Ishikawa (cell line): ENCODE measurements at regions not wholly inside any gene's neighbourhood (a gene's known extent, or its start where the extent isn't known, plus 50 kb on each side); places are given as distances from the start of the nearest gene placed in this dataset.

ENCODE experiments used
- CEBPB ChIP-seq: IDR thresholded peaks from 2 replicates; pipeline ENCODE4 v1.6.1; 2012
- CREB1 ChIP-seq: IDR thresholded peaks from 2 replicates; pipeline ENCODE4 v1.6.1; 2012; ENCODE audit warnings: low read depth
- EGR1 ChIP-seq: IDR thresholded peaks from 2 replicates; pipeline ENCODE4 v1.6.1; 2012
- EP300 ChIP-seq: IDR thresholded peaks from 2 replicates; pipeline ENCODE4 v1.6.1; 2012; ENCODE audit warnings: borderline replicate concordance
- MAX ChIP-seq: IDR thresholded peaks from 2 replicates; pipeline ENCODE4 v1.6.1; 2012
- NFIC ChIP-seq: IDR thresholded peaks from 2 replicates; pipeline ENCODE4 v1.6.1; 2012
- RAD21 ChIP-seq: IDR thresholded peaks from 2 replicates; pipeline ENCODE4 v1.6.1; 2012; ENCODE audit warnings: low read depth
- TAF1 ChIP-seq: IDR thresholded peaks from 2 replicates; pipeline ENCODE4 v1.6.1; 2012; ENCODE audit warnings: low read depth, mild to moderate bottlenecking
- TCF12 ChIP-seq: IDR thresholded peaks from 2 replicates; pipeline ENCODE4 v1.6.1; 2012; ENCODE audit warnings: low read depth
- TEAD4 ChIP-seq: IDR thresholded peaks from 2 replicates; pipeline ENCODE4 v1.6.1; 2012
- USF1 ChIP-seq: IDR thresholded peaks from 2 replicates; pipeline ENCODE4 v1.6.1; 2012
- YY1 ChIP-seq: IDR thresholded peaks from 2 replicates; pipeline ENCODE4 v1.6.1; 2012; ENCODE audit warnings: low read depth
- ZBTB7A ChIP-seq: IDR thresholded peaks from 2 replicates; pipeline ENCODE4 v1.6.1; 2012; ENCODE audit warnings: low read depth
- TF ChIP-seq, protein P1 (sequence below): IDR thresholded peaks from 2 replicates; pipeline ENCODE4 v1.6.1; 2012; ENCODE audit warnings: low read depth, mild to moderate bottlenecking

- TF ChIP-seq MAX, result no peak
- TF ChIP-seq CREB1, result no peak
- TF ChIP-seq ZBTB7A, result no peak
- no peak for TF ChIP-seq EP300
- no peak for TF ChIP-seq TCF12
- no peak for TF ChIP-seq CEBPB
- no peak for TF ChIP-seq USF1
- no peak for TF ChIP-seq EGR1
- no peak for TF ChIP-seq YY1
- no peak for TF ChIP-seq RAD21
- no peak for TF ChIP-seq NFIC
- TF ChIP-seq, protein P1, sequence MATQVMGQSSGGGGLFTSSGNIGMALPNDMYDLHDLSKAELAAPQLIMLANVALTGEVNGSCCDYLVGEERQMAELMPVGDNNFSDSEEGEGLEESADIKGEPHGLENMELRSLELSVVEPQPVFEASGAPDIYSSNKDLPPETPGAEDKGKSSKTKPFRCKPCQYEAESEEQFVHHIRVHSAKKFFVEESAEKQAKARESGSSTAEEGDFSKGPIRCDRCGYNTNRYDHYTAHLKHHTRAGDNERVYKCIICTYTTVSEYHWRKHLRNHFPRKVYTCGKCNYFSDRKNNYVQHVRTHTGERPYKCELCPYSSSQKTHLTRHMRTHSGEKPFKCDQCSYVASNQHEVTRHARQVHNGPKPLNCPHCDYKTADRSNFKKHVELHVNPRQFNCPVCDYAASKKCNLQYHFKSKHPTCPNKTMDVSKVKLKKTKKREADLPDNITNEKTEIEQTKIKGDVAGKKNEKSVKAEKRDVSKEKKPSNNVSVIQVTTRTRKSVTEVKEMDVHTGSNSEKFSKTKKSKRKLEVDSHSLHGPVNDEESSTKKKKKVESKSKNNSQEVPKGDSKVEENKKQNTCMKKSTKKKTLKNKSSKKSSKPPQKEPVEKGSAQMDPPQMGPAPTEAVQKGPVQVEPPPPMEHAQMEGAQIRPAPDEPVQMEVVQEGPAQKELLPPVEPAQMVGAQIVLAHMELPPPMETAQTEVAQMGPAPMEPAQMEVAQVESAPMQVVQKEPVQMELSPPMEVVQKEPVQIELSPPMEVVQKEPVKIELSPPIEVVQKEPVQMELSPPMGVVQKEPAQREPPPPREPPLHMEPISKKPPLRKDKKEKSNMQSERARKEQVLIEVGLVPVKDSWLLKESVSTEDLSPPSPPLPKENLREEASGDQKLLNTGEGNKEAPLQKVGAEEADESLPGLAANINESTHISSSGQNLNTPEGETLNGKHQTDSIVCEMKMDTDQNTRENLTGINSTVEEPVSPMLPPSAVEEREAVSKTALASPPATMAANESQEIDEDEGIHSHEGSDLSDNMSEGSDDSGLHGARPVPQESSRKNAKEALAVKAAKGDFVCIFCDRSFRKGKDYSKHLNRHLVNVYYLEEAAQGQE, result no peak
- TF ChIP-seq TAF1, result no peak
These were observed 104.5 kb downstream of the PLXNA1 start for GRCh38 chr3:127087441-127087840.

DNA sequence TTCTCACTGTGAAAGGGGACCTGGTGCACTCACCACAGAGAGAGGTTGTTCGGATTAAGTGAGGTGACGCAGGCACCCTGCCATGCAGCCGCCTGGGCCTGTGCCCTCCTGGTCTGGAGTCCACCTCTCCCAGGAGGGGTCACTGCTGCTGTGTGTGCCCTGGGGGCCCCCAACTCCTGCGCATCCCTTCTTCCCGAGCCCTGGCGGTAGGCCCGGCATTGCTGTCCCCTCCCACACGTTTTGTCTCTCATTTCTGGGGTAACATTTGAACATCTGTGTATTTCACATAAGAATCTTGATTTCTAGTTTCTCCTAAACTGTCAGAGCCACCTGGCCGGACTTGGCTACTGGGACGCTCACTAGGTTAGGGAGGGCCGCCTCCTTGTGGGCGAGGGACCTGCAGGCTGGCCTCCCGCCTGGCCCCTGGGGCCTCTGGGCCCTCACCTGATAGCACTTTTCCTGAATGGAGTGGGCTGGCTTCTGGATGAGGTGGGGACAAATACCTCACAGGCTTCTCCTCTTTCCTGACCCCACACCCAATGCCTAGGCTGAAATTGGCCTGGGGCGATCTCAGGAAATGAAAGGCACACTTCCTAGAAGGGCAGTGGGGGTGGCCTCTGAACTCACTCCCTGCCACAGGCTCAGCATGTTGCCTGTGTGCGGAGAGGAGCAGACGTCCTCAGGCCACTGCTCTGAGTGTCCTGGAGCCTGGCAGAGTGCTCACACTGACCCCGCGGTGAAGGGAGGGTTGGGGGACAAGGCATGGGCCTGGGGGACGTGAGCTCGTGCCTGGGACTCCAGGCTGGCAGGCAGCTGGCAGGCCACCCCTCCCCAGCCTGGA is 104.2 kb upstream of the PRR23E start:
- TF ChIP-seq TCF12 (no peak), ZBTB7A (no peak), EGR1 (no peak), MAX (no peak), YY1 (no peak), NFIC (no peak), TEAD4 (no peak), USF1 (no peak)
- TF ChIP-seq, protein P1, result no peak

DNA sequence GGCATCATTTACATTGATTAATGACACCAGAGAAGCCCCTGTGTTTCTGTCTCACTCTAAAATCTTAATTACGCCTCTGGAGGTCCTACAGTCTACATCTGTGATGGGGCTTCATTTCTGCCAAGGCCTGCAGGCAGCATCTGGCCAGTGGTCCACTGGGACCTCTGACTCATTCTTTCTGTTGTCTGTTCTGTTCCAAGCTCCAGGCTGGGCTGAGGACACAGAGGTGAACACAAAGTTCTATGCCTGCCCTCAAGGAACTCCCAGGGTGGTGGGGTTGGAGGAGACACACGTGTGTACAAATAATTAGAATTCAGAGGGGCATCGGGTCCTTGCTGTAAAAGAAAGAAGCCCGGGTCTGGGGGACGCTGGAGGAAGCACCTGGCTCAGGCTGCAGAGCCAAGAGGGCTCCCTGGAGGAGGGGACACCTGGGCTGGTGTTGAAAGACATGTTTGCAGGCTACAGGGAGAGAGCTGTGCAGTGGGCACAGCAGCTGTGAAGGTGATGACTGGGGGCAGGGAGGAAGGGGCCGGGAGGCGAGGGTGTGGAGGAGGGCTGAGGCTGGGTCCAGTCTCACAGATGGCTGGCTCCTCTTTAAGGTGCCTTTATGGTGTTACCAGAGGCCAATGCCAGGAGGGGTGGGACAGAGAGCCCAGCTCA is 103.3 kb upstream of the PRR23E start:
- TF ChIP-seq MAX, result no peak
- no peak for TF ChIP-seq TEAD4
- no peak for TF ChIP-seq RAD21
- TF ChIP-seq CEBPB, result no peak
- TF ChIP-seq EGR1, result no peak

- TF ChIP-seq USF1, result no peak
- no peak for TF ChIP-seq TCF12
- no peak for TF ChIP-seq EGR1
- no peak for TF ChIP-seq YY1
- TF ChIP-seq RAD21, result no peak
- no peak for TF ChIP-seq ZBTB7A
- TF ChIP-seq MAX, result no peak
- TF ChIP-seq, protein P1, result no peak
- no peak for TF ChIP-seq CREB1
- no peak for TF ChIP-seq TAF1
These were observed 102.4 kb upstream of the PRR23E start for GRCh38 chr3:127090218-127091160.
